NCI-H345 treated with DMSO at 0.1 percent for 48 hours (cell line): ENCODE measurements at regions not wholly inside any gene's neighbourhood (a gene's known extent, or its start where the extent isn't known, plus 50 kb on each side); places are given as distances from the start of the nearest gene placed in this dataset.
"Not testable (repeated sequence)": the region's sequence is repeated elsewhere in the genome, so short reads cannot be mapped to it uniquely, and the experiment has no call there.

Source experiments
- DNase-seq: peaks from one replicate; lab custom pipeline; 2025; ENCODE audit not compliant: unreplicated experiment; lab: John Stamatoyannopoulos, UW

- DNase-seq = no peak
These were observed 1231.1 kb downstream of the CDH11 start for GRCh38 chr16:63890723-63891122.

DNA sequence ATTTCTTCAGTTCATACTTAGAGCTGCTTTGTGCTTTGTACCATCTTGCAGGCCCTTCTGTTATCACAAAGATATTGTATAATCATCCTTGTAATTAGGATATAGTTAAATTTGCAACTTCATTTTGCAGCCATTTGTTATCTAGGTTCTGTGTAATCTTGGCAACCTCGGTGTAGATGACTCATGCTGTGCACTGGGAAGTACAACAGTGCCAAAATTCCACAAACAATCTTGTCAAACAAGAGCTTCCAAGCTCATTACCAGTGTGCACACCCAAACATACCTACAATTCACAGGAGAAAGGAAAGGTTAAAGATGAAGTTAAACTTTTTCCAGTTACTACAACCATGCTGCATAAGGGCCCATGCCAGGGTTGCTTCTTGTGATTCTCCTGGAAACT lies 1231.8 kb downstream of the CDH11 start:
- no peak for DNase-seq

GRCh38 chr16:63883091-63883490 lies 1238.8 kb downstream of the CDH11 start:
- no peak for DNase-seq

DNA sequence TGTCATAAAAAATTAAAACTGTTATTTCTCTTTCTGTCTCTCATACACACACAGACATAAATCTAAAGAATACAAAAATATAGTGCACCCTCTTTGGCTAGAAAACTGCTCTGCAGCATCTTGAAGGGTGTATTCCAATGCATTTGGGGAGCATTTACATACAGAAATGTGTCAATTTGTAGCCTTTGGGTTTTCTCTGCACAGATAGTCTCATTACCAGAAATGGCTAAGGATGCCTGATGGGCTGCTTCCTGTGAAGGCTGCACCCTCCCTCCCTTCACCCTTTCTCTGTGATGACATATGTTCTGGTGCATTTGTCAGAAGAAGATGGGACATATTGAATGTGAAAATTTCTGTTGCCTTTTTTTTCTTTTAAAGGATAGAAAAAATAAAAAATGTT lies 1239.3 kb downstream of the CDH11 start:
- DNase-seq = no peak

- no peak for DNase-seq
These were observed 1240.9 kb downstream of the CDH11 start for GRCh38 chr16:63880948-63881347.

DNA sequence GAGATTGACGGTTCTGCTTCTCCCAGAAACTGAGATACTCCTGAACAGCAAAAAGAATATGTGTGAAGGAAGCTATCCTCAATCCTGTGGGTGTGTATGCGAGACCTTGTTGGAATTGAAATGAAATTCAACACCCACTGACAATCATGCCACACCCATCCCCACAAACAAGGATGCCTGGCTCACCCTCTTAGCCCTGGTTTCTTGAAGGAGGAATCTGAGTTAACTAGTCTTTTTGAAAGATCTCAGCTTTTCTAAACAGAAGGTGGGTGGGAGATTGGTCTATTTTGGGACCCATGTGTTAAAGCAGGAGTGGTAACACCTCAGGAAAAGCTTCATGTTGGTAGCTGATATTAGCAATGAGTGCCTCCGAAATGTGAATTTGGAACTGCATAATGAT lies 1244.5 kb downstream of the CDH11 start:
- no peak for DNase-seq

DNA sequence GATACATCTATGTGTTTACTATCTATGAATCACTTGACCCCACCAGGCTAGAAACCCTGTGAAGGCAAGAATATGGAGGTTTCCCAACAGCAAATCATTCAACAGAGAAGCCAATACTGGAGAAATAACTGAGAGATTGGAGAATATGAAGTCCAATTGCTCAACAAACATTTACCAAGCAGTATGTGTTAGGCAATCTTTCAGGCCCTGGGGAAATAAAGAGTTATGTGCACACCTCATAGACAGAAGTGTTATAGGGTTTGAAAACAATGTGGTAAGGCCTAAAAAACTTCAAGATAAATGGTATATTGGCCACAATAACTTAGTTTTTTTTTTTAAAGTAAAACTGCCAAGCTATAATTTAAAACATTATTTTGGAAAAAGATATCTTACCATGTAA lies 1245.8 kb downstream of the CDH11 start:
- DNase-seq = no peak

DNA sequence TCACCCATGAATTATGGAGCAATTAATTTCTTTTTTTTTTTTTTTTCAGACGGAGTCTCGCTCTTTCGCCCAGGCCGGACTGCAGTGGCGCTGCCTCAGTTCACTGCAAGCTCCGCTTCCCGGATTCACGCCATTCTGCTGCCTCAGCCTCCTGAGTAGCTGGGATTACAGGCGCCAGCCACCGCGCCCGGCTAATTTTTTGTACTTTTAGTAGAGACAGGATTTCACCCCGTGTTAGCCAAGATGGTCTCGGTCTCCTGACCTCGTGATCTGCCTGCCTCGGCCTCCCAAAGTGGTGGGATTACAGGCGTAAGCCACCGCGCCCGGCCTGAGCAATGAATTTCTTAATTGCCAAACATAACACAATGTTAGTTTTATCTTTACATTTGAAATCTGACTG lies 1261.2 kb downstream of the CDH11 start:
- not testable (repeated sequence) for DNase-seq

DNA sequence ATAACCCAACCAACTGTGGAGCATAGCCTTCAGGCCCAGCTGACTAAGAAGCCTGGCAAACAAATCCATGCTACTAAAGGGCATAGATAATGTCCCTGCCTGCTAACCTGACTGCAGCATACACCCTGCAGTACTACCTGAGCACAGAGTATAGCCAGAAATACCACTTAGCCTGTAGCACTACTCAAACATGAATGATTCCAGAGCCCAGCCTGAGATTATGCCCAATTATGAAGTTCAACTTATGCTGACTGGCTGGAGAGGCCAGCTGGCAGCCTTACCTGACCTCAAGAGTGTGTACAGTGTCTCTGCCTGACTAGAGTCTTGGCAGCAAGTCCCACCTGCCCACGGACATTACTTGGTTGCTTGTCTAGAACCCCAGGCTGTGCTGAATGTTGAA lies 1265.3 kb downstream of the CDH11 start:
- no peak for DNase-seq

DNA sequence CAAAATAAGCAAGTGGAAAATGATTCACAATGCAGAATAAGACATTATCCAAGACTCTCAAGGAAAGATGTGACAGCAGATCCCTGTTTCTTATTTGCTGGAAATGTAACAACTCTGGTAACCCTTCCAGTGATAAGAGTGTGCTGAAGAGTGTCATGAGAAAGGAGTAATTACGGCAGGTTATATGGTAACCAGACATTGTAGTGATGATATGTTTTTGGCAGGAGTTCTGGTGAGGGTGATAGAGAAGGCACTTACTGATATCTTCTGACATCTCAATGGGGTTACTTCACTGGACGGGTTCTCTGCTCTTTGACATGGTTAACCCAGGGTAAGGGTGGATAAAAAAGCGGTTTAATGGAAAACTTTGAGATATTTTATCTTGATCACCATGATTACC lies 1270.9 kb downstream of the CDH11 start:
- DNase-seq = no peak

GRCh38 chr16:63841271-63841670 lies 1280.6 kb downstream of the CDH11 start:
- no peak for DNase-seq

- no peak for DNase-seq
These were observed 1291.8 kb downstream of the CDH11 start for GRCh38 chr16:63830061-63830460.

GRCh38 chr16:63822818-63823217 lies 1299.0 kb downstream of the CDH11 start:
- no peak for DNase-seq

DNA sequence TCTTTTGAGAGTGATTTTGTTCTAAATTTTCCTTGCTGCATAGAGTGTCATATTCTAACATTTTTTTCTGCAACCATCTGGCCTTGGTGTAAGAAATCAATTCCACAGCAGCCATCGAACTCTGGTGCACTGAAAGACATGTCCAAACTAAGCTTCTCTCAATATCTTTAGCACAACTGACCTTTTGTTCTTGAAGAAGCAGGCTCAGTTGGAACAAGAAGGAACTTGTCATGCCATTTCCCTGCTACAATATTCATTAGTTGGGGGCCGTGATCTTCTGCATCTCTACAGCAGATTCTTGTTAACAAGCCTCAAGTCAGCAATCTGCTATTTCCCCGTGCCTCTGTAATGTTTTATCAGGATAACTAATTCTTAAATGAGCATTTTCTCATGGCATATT lies 1305.6 kb downstream of the CDH11 start:
- no peak for DNase-seq

- no peak for DNase-seq
These were observed 1308.0 kb downstream of the CDH11 start for GRCh38 chr16:63813862-63814261.

GRCh38 chr16:63808730-63809129 lies 1313.1 kb downstream of the CDH11 start:
- DNase-seq = no peak

- no peak for DNase-seq
These were observed 1314.9 kb downstream of the CDH11 start for GRCh38 chr16:63806794-63807506.

DNA sequence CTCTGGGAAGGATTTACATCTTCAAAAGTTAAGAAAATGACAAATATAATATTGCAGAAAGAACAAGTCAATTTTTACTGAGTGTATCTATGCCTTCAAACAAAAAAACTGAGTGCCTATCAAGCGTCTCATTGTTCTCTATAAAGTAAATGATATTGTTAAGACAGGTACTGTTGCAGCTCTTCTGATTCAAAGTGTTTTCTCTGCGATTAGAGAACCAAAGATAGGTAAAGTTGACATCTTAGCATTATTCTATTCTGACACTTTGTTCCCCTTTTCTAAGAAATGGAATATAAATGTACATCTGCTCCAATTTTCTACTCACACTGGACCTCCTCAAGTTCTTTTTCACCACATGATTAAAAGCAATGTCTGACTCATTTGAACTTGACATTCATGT lies 1317.7 kb downstream of the CDH11 start:
- no peak for DNase-seq

GRCh38 chr16:63789603-63790002 lies 1332.3 kb downstream of the CDH11 start:
- DNase-seq = no peak

DNA sequence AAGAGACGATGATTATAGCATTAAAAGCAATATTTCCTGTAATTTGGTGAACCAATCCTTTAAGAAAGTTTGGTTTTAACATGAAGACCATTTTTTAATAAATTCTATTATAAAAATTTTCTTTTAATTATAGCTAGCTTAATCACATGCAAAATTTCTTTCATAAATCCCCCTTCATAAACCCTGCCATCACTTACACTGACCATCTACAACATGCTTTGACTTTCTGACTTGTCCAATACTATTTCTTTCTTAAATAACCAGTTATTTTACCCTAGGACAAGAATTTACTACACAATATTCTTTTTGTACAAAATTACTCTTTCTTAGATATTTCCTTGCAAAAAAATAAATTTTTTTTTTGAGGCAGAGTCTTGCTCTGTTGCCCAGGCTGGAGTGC lies 1334.8 kb downstream of the CDH11 start:
- DNase-seq = no peak

DNA sequence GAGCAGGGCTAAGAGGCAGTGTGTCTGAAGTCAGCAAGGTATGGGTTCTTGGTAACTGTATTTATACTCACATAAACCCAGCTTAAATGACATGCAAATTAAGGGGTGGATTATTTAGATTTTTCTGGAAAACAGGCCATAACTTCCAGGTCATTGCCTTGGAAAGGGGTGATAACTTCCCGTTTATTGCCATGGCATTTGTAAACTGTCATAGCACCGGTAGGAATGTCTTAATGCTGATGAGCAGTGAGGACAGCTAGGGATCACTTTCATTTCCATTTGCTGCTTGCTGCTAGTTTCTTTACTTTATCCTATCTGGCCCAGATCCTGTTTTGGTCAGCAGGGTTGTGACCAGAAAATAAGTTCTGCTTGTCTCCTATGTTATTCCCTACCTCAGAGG lies 1336.7 kb downstream of the CDH11 start:
- DNase-seq = no peak

DNA sequence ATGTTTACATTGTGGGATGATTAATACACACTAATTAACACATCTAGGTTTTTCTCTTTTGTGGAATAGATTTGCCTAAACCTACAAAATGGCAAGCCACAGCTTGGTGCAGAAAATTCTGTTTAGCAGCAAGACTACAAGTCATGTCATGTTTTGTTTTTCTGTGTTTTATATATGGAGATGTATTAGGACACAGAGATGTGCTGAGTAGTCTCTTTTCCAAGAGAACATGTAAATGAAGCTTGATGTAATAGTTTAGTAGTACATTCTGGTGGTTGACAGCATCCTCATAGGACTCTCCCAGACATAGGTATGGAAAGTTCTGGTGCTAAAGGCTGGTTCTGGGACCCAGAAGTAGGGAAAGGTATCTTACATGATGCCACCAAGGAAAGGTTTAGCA lies 1345.4 kb downstream of the CDH11 start:
- DNase-seq = no peak

DNA sequence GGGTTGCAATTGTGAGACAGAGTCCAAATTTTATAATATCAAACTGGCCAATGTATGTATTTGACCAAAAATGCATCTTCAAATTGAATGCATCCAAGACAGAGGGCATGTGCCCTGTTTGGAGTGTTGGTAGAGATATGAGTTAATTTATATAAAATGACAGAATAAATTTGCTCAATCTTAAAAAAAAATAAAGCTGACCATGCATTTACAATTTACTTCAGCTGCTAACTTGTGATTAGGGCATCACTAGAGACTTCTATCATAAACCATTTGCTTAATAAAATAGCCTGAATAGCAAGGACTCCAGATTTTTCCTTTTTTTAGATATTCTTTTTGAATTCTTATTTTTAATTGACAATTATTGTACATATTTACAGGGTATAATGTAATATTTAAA lies 1345.8 kb downstream of the CDH11 start:
- DNase-seq = no peak
